Ovary (tissue), 7 donors: ENCODE measurements at regions not wholly inside any gene's neighbourhood (a gene's known extent, or its start where the extent isn't known, plus 50 kb on each side); places are given as distances from the start of the nearest gene placed in this dataset.

ENCODE experiments used
- DNase-seq, 5 donors: peaks; one replicate each; pipeline ENCODE4 v3.0.0-alpha.2; 2019 to 2020
- H3K27ac ChIP-seq, 2 donors: fragments of 200-600 bp; one replicate each; pipeline versions ENCODE4 v1.5.1 to v1.8.0; 2019 to 2022
- H3K27me3 ChIP-seq: fragments of 200-600 bp; one replicate; pipeline ENCODE4 v1.8.0; 2022
- H3K36me3 ChIP-seq: fragments of 200-600 bp; sonication (generic); one replicate; pipeline ENCODE4 v1.5.1; 2019
- H3K4me1 ChIP-seq: one replicate; pipeline ENCODE4 v1.8.1; 2013; ENCODE audit warnings: mild to moderate bottlenecking, moderate library complexity; ENCODE audit not compliant: insufficient read depth
- H3K4me3 ChIP-seq: fragments of 200-600 bp; sonication (generic); one replicate; pipeline ENCODE4 v1.5.1; 2017
- H3K9me3 ChIP-seq, 2 donors: fragments of 200-600 bp in 1 of 2; sonication (generic) in 1 of 2; one replicate each; pipeline versions ENCODE4 v1.5.1 to v1.8.1; 2013 to 2019; ENCODE audit warnings: mild to moderate bottlenecking in 1 of 2, moderate library complexity in 1 of 2
- EP300 ChIP-seq: sonication (generic); formaldehyde crosslinking; IDR thresholded peaks from one replicate; pipeline ENCODE4 v1.6.1; 2017; ENCODE audit warnings: antibody characterized with exemption
- POLR2A ChIP-seq: fragments of 450-650 bp; IDR thresholded peaks from one replicate; pipeline ENCODE4 v1.6.1; 2017; ENCODE audit warnings: antibody characterized with exemption, mild to moderate bottlenecking, moderate library complexity
- WGBS, 3 donors: extraction: QIAGEN DNeasy Blood & Tissue Kit in 1 of 3; methylation state at CpG; one replicate each; pipeline versions ENCODE4 v1.1.5 to v1.1.7; 2013 to 2017; 5-methylcytosine and 5-hydroxymethylcytosine counted together
- intact Hi-C, 4 donors: fragments of 100-400 bp; cut with DNase I; formaldehyde crosslinking; loops; one replicate each; pipeline versions ENCODE4 v1.11.0 to v1.15.1; 2022 to 2023
- TF ChIP-seq, protein P1 (sequence below), 3 donors: fragments of 450-650 bp in 2 of 3; fragments of 200-600 bp in 1 of 3; IDR thresholded peaks; one replicate each; pipeline versions ENCODE4 v1.5.1 to v1.8.0; 2016 to 2022; ENCODE audit warnings: antibody characterized with exemption in 3 of 3, mild to moderate bottlenecking in 1 of 3
- donor health status: DM: no; HTN: no; CAD: no; lungs with moderate emphysema.
- donor health status: DM: no; HTN: no; CAD: no.
- donor health status: Bipolar disorder and iron deficiency.
- donor health status: DM: no; HTN: no; CAD: no.
- donor health status: DM: yes; HTN: yes; CAD: no.

DNA sequence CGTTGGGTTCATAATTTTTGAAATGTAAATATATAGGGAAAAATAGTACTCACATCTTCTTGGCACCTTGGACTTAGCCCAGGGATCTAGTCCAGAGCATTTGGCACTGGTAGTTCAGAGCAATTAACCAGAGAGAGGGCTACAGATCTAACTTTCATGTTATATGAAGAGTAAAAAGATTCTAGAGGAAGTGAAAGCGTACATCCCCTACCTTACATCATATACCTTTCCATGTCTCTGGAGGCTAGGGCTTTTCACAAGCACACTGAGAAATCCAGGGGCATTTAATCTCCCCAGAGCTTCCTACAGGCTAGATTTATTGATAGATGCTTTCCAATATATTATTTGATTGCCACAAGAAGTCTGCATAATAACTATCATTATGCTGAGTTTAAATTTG lies 687.5 kb upstream of the FBXO33 start:
- Histone ChIP-seq H3K27me3 (no peaks in the 10 kb centered on the region), H3K36me3 (no peaks in the 10 kb centered on the region), H3K4me3 (no peak overlapping the region), H3K27ac (no peak overlapping the region), H3K4me1 (no peaks in the 10 kb centered on the region), H3K9me3 (no peaks in the 10 kb centered on the region)
- TF ChIP-seq, protein P1, sequence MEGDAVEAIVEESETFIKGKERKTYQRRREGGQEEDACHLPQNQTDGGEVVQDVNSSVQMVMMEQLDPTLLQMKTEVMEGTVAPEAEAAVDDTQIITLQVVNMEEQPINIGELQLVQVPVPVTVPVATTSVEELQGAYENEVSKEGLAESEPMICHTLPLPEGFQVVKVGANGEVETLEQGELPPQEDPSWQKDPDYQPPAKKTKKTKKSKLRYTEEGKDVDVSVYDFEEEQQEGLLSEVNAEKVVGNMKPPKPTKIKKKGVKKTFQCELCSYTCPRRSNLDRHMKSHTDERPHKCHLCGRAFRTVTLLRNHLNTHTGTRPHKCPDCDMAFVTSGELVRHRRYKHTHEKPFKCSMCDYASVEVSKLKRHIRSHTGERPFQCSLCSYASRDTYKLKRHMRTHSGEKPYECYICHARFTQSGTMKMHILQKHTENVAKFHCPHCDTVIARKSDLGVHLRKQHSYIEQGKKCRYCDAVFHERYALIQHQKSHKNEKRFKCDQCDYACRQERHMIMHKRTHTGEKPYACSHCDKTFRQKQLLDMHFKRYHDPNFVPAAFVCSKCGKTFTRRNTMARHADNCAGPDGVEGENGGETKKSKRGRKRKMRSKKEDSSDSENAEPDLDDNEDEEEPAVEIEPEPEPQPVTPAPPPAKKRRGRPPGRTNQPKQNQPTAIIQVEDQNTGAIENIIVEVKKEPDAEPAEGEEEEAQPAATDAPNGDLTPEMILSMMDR (IDR thresholded peaks at IDR 0.05): no peak
- TF ChIP-seq POLR2A (no peak), EP300 (no peak)
- WGBS, 3 donors: 37 to 53% (median 52%) methylated on average over 2 of the region's 2 CpGs
- no peak for DNase-seq
- intact Hi-C loops: no loop called here

DNA sequence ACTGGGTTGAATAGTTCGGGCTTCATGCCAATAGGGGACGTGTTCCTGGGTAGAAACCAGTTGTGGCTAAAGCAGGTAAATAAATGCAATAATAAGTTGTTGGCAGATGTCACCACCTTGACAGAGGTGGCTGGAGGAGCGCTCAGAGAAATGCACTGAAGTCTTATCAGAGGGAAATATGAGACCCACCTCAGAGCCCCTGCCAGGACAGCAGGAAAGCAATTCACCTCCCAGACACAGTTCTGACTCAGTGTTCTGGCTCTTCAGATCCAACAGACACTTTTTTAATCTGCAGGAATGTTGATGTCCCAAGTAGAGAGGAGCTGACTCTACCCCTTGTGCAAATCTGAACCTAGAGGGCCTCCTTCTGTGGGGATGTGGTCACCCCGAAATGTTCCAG lies 687.1 kb upstream of the FBXO33 start:
- H3K27ac ChIP-seq: no peak overlapping the region
- H3K4me1 ChIP-seq: no peaks in the 10 kb centered on the region
- H3K4me3 ChIP-seq: no peak overlapping the region
- no peaks in the 10 kb centered on the region for H3K9me3 ChIP-seq
- H3K27me3 ChIP-seq: no peaks in the 10 kb centered on the region
- intact Hi-C loops: no loop called here
- TF ChIP-seq POLR2A (no peak), EP300 (no peak)
- TF ChIP-seq, protein P1 (IDR thresholded peaks at IDR 0.05): no peak
- H3K36me3 ChIP-seq: no peaks in the 10 kb centered on the region
- WGBS, 3 donors: 50 to 65% (median 61%) methylated on average over 4 of the region's 4 CpGs
- DNase-seq: no peak

DNA sequence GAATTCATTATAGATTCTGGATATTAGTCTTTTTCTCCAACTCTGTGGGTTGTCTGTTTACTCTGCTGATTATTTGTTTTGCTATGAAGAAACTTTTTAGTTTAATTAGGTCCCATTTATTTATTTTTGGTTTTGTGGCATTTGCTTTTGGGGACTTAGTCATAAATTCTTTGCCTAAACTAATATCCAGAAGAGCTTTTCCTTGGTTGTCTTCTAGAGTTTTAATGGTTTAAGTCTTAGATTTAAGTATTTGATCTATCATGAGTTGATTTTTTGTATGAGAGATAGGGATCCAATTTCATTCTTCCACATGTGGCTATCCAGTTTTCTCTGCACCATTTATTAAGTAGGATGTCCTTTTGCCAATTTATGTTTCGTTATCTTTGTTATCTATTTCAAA lies 683.4 kb upstream of the FBXO33 start:
- no peak for DNase-seq
- Histone ChIP-seq H3K9me3 (no peaks in the 10 kb centered on the region), H3K27ac (no peak overlapping the region), H3K36me3 (no peaks in the 10 kb centered on the region), H3K27me3 (no peaks in the 10 kb centered on the region), H3K4me1 (no peaks in the 10 kb centered on the region), H3K4me3 (no peak overlapping the region)
- 87 to 94% (median 90%) methylated on average over 1 of the region's 1 CpG for WGBS, 3 donors
- TF ChIP-seq EP300: no peak
- no peak for TF ChIP-seq POLR2A
- TF ChIP-seq, protein P1 (IDR thresholded peaks at IDR 0.05): no peak
- intact Hi-C loops: no loop called here

DNA sequence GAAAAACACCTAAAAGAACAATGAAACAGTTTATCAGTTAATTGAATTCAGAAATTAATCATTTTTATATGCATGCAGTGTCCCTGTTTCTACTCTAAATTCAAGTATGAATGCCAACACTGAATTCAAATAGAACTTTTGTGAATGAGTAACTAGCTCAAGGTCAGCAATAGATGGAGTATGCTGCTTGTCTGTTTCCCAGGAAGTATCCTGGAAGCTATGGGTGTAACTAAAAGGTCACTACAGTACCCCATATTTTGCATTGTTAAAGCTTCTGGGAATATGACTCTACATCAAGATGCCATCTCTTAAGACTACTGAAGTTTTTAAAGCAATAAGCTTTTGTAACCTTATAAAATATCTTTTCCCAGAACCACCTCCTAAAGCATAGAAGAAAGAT lies 681.4 kb upstream of the FBXO33 start:
- no peaks in the 10 kb centered on the region for H3K9me3 ChIP-seq
- no peaks in the 10 kb centered on the region for H3K27me3 ChIP-seq
- intact Hi-C loops: no loop called here
- no peak overlapping the region for H3K27ac ChIP-seq
- no peak for DNase-seq
- no peaks in the 10 kb centered on the region for H3K4me1 ChIP-seq
- H3K36me3 ChIP-seq: no peaks in the 10 kb centered on the region
- H3K4me3 ChIP-seq: no peak overlapping the region
- TF ChIP-seq, protein P1 (IDR thresholded peaks at IDR 0.05): no peak
